ENCODE measurements at regions not wholly inside any gene's neighbourhood (a gene's known extent, or its start where the extent isn't known, plus 50 kb on each side); places are given as distances from the start of the nearest gene placed in this dataset.

DNA sequence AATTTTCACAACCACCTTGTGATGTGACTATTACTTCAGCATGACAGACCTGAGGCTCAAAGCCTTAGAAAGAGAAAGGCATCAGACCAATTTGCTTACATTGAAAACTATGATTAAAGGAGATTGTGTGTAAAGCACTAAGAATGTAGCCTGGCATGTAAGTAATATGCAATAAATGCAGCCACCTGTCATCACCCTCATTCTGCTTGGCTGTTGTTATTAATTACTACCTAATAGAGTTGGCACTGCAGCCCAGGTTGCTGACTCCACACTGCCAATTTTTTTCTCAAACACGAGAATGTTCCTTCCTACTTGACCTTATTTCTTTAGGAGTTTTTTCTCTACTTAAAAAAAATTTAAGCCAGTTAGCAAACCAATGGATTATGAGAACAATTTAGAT, 61.2 kb upstream of the NPVF start:
- Mint-ChIP-seq H3K4me3 (no peak overlapping the region), H3K4me1 (no peaks in the 10 kb centered on the region), H3K27me3 (peaks cover 15% of the 10 kb centered on the region), H3K9me3 (ENCODE audit: insufficient read depth) (no peaks in the 10 kb centered on the region), H3K27ac (no peak overlapping the region)
- CTCF ChIA-PET: no interaction called here
- intact Hi-C loops (cut with micrococcal nuclease): no loop called here
- H4K20me1 ChIP-seq (ENCODE audit: control insufficient read depth, insufficient read depth, low read length, poor library complexity, severe bottlenecking): no peaks in the 10 kb centered on the region
- peaks cover 0 to 6% (median 0%) of the 10 kb centered on the region in 4 experiments for H3K27me3 ChIP-seq (replicated peaks in 1 of 4; ENCODE audit: control extremely low read depth in 1 of 4, control insufficient read depth in 3 of 4, insufficient read depth in 4 of 4, low read length in 3 of 4)
- POLR2A ChIA-PET: no interaction called here
- no peak overlapping the region for H3K4me3 ChIP-seq (ENCODE audit: control extremely low read depth in 1 of 5, extremely low read depth in 1 of 5, insufficient read depth in 1 of 5, low read depth in 2 of 5, low read length in 4 of 5)
- H3K27ac ChIP-seq (ENCODE audit: low read length in 2 of 2): no peak overlapping the region
- no peaks in the 10 kb centered on the region for H3K4me1 ChIP-seq (ENCODE audit: control insufficient read depth in 2 of 2, insufficient read depth in 2 of 2, low read length in 2 of 2)
- no peak overlapping the region for H3K4me2 ChIP-seq (replicated peaks; ENCODE audit: low read depth, low read length, poor library complexity, severe bottlenecking)
- no CpG with 5 or more reads among the region's 1 CpG for WGBS (ENCODE audit: insufficient coverage)
- no peak for DNase-seq
- H3K9ac ChIP-seq (ENCODE audit: low read length): no peak overlapping the region
- no peaks in the 10 kb centered on the region for H3K9me3 ChIP-seq (ENCODE audit: control extremely low read depth in 1 of 3, control insufficient read depth in 2 of 3, insufficient read depth in 1 of 3, low read length in 2 of 3)
- no peaks in the 10 kb centered on the region for H3K36me3 ChIP-seq (replicated peaks in 1 of 2; ENCODE audit: control extremely low read depth in 1 of 2, control insufficient read depth in 1 of 2, extremely low read depth in 1 of 2, insufficient read depth in 2 of 2, low read length in 1 of 2)
- no peak for ATAC-seq (ENCODE audit: low read depth)
- no peaks in the 10 kb centered on the region for H3K79me2 ChIP-seq (ENCODE audit: control insufficient read depth, insufficient read depth, low read length)
- H2AFZ ChIP-seq (ENCODE audit: insufficient read depth, low read depth, low read length, poor library complexity, severe bottlenecking): no peak overlapping the region
- TF ChIP-seq CTCF (IDR thresholded peaks at IDR 0.05) (no peak), EZH2 (IDR thresholded peaks at IDR 0.05; ENCODE audit: borderline replicate concordance, insufficient read depth, low read depth, low read length, poor library complexity, severe bottlenecking) (no peak)

DNA sequence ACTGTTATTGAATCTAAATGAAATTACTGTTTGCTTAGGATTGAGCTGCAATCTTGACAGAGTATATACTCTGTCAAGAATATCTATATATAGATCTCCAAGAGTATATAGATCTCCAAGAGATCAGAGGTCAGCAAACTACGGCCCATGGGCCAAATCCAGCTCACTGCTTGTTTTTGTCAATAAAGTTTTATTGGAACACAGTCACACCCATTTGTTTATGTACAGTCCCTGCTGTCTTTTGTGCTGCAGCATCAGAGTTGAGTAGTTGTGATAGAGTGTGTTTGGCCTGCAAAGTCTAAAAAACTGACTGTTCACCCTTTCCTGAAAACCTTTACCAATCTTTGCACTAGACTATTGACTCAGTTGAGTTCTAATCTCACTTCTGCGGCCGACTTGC, 66.3 kb upstream of the NPVF start:
- no peaks in the 10 kb centered on the region for H3K9me3 Mint-ChIP-seq (ENCODE audit: insufficient read depth)
- CTCF ChIA-PET: no interaction called here

More for the DNA sequence above, 66.3 kb upstream of the NPVF start:
- Histone ChIP-seq H3K79me2 (ENCODE audit: control insufficient read depth, insufficient read depth, low read length) (no peaks in the 10 kb centered on the region), H3K4me1 (ENCODE audit: control insufficient read depth in 2 of 2, insufficient read depth in 2 of 2, low read length in 2 of 2) (no peaks in the 10 kb centered on the region), H3K27ac (ENCODE audit: low read length in 2 of 2) (no peak overlapping the region), H2AFZ (ENCODE audit: insufficient read depth, low read depth, low read length, poor library complexity, severe bottlenecking) (no peak overlapping the region), H3K36me3 (replicated peaks in 1 of 2; ENCODE audit: control extremely low read depth in 1 of 2, control insufficient read depth in 1 of 2, extremely low read depth in 1 of 2, insufficient read depth in 2 of 2, low read length in 1 of 2) (no peaks in the 10 kb centered on the region), H3K9ac (ENCODE audit: low read length) (no peak overlapping the region), H3K27me3 (replicated peaks in 1 of 4; ENCODE audit: control extremely low read depth in 1 of 4, control insufficient read depth in 3 of 4, insufficient read depth in 4 of 4, low read length in 3 of 4) (no peaks in the 10 kb centered on the region), H4K20me1 (ENCODE audit: control insufficient read depth, insufficient read depth, low read length, poor library complexity, severe bottlenecking) (no peaks in the 10 kb centered on the region), H3K4me3 (ENCODE audit: control extremely low read depth in 1 of 5, extremely low read depth in 1 of 5, insufficient read depth in 1 of 5, low read depth in 2 of 5, low read length in 4 of 5) (no peak overlapping the region), H3K9me3 (ENCODE audit: control extremely low read depth in 1 of 3, control insufficient read depth in 2 of 3, insufficient read depth in 1 of 3, low read length in 2 of 3) (no peaks in the 10 kb centered on the region), H3K4me2 (replicated peaks; ENCODE audit: low read depth, low read length, poor library complexity, severe bottlenecking) (no peak overlapping the region)
- intact Hi-C loops (cut with micrococcal nuclease): no loop called here
- Mint-ChIP-seq H3K27me3 (peaks cover 11% of the 10 kb centered on the region), H3K27ac (no peak overlapping the region), H3K4me1 (no peaks in the 10 kb centered on the region), H3K4me3 (no peak overlapping the region)
- no peak for ATAC-seq (ENCODE audit: low read depth)
- WGBS (ENCODE audit: insufficient coverage): no CpG with 5 or more reads among the region's 3 CpGs
- TF ChIP-seq EZH2 (IDR thresholded peaks at IDR 0.05; ENCODE audit: borderline replicate concordance, insufficient read depth, low read depth, low read length, poor library complexity, severe bottlenecking) (no peak), CTCF (IDR thresholded peaks at IDR 0.05) (no peak)
- POLR2A ChIA-PET: no interaction called here
- no peak for DNase-seq
